ENCODE measurements at regions not wholly inside any gene's neighbourhood (a gene's known extent, or its start where the extent isn't known, plus 50 kb on each side); places are given as distances from the start of the nearest gene placed in this dataset.

DNA sequence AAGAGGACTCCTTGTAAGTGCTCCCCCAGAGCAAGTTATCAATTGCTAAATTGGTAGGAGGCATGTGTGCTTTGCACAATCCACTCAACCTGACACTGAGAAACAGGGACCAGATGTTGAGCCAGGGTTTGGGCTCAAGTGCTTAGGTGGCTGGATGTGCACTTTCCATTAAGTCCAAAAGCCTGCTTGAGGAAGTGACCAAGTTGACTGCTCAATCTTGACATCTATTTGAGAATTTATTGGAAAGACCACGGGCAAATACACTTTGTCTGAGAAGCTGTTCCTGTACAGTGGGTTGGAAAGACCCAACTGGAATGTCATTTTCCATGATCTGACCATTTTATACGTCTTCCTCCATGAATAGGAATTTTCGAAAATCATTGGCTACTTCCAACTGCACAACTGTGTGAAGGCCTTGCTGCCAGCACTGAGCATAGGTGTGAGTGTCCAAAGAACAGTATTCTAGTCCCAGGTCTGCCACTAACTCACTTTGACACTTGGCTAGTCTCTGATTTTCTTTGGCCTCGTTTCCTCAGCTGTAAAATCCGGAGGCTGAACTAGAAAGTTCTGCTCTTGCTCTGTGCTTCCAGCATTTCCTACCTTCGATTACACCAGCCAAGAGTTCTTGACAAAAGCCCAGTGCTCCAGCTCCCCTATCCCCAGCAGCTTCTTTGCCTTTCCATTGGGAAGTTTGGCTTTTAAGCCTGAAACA is 186.9 kb upstream of the ECI2 start:
- TF ChIP-seq SIN3A (IDR thresholded peaks at IDR 0.05; ENCODE audit: borderline replicate concordance, insufficient read depth, low read length) = no peak
- TF ChIP-seq REST (IDR thresholded peaks at IDR 0.05; ENCODE audit: insufficient read depth in 1 of 2, low read depth in 2 of 2, low read length in 2 of 2) = no peak
- TF ChIP-seq POLR2AphosphoS5 (IDR thresholded peaks at IDR 0.05; ENCODE audit: low read depth, low read length) = no peak

Measured in PFSK-1 (cell line).